GM19193 (cell line): ENCODE measurements at regions not wholly inside any gene's neighbourhood (a gene's known extent, or its start where the extent isn't known, plus 50 kb on each side); places are given as distances from the start of the nearest gene placed in this dataset.

Experiments
- POLR2A ChIP-seq: IDR thresholded peaks from 4 replicates; pipeline ENCODE4 v1.6.1; 2011; ENCODE audit not compliant: insufficient read depth, insufficient read length; ENCODE audit errors: extremely low read depth

DNA sequence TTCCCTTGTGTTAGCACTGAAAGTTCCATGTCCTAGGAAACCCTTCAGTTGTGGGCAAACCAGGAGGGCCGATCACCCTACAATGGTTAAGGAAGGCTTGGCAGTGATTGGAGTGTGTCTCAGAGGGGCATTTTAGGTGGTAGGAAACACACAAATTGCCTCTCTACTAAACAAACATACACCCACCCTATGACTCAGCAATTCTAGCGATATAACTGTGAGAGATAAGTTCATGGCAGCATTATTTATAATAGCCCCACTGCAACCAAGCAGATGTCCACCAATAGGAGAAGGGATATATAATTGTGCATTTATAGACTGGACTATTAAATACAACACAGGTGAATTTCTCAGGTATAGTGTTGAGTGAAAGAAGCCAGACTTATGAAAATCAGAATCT lies 543.1 kb downstream of the UQCRFS1 start:
- TF ChIP-seq POLR2A, result no peak

DNA sequence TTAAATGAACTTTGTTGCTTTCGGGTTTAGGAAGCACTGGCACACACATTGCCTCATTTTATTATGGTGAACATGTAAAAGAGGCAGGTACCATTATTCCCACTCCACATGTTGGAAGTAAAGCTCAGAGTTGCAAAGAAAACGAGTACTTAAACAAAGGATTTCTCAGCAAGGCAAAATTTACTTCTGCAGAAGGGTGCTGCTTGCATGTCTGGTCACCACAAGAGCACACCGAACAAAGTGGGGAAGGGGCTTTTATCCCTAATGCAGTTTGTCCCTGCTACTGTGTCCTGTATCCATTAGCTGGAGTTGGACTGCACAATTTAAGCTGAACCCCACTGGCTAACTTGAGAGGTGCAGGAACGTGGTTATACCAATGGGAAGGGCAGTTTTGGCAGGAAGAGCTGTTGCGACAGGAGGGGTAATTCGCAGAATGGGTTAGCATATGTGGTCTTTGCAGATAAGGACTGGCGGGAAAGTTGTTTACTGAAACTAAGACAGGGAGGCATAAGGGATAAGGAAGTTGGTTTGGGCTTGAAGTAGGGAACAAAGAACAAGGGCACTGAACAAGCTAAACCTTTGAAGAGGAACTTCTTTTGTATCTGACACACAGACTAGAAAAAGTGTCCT lies 545.5 kb downstream of the UQCRFS1 start:
- TF ChIP-seq POLR2A, result no peak

DNA sequence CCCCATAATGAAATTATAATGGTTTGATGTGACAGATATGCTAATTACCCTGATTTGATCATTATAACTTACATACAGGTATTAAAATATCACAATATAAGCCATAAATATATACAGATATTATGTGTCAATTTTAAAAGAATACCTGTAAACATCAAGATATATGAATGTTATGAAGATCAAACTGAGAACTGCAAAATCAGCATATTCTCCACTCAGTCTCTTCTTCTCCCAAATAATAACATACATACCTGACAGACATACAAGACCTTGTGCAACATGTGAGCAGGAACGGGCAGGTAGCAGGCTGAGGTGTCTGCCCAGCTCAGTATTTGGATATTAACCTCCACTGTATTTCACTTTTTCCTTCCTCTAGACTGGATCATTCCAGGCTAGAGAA lies 547.2 kb downstream of the UQCRFS1 start:
- TF ChIP-seq POLR2A, result no peak

DNA sequence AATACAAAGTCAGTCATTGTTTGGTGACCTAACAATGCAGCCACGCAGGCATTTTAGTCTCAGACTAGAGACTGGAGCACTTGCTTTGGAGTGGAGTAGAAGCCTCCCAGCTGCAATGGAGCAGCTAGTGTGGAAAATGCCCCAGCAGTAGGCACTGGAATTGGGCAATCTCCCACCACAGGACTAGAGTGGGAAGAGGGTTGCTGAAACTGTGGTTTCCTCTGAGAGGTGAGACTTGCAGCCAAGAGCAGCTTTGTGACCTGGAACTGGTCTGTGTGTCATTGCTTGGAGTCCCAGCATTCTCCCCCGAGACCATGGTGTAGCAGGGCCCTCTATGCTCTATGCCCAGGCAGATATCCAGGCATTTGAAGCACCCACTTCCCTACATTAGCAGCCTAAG lies 556.3 kb downstream of the UQCRFS1 start:
- no peak for TF ChIP-seq POLR2A

DNA sequence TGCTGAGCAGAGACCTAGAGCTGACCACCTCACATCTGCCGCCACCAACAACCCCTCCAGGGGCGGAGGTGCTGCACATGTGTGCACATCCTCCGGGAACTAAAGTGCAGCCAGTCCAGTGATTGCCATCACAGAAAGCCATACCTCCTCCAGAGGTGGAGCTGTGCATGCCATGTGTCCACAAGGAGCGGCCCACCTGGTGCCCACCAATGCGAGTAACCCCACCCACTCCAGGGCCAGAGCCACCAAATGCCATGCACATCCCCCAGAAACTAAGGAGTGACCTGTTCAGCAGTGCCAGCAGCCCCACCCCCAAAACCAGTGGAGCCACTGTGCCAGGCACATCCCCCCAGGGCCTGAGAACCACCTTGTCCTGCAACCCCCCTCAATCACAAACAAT lies 557.9 kb downstream of the UQCRFS1 start:
- TF ChIP-seq POLR2A, result no peak

DNA sequence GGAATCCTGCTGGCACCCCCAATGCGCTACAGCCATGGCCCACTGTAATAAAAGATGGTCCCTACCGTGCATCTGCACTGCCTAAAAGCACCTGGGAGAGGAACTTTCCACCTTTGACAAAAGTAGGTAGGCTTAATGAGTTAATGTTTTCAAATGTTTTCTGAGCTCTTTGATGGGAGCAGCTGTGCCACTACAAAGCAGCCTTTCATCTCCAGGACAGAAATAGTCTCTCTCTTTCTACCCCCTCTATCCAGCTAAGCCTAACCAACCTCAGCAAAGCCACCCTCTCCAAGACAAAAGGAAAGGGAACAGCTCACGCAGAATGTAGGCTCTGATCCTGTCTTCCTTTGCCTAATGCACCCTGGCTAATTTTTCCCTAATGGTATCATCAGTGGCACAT lies 560.2 kb downstream of the UQCRFS1 start:
- no peak for TF ChIP-seq POLR2A

DNA sequence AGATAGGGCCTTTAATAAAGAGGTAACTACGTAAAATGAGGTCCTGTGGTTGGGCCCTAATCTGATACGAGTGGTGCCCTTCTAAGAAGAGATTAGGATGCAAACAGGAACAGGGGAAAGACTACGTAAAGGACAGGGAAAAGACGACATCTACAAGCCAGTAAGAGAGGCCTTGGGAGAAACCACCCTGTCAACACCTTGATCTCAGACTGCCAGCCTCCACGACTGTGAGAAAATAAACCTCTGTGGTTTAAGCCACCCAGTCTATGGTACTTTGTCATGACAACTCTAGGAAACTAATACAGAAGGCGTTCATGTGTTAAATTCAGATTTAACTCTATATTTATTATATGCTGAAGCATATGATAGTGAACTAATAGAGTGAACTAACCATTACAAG lies 566.3 kb downstream of the UQCRFS1 start:
- no peak for TF ChIP-seq POLR2A

DNA sequence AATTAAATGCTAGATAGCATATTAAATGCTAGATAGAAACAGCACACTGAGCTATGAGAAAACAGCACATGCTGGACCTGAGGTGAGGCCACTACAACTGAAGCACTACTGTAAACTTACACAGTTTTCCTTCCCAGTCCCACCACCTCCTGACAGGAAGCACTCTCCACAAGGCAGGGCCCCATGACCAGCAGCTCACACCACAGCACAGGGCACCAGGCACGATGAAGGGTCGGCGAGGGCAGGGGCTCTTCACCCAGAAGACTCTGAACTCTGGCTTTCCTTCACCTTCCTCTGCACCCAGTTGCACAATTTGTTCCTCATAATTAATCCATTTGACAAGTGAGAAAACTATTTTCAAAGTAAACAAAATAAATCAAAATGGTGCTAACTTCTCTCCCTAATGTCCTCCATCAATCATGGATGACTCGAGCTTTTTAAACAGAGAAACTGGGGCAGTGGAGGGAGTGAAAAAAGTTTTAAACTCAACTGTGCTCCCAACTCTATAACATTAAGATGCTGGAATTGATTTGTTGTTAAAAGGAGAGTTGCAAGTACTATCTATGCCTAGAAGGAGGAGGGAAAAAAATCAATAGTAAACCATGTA lies 568.7 kb downstream of the UQCRFS1 start:
- TF ChIP-seq POLR2A, result no peak

DNA sequence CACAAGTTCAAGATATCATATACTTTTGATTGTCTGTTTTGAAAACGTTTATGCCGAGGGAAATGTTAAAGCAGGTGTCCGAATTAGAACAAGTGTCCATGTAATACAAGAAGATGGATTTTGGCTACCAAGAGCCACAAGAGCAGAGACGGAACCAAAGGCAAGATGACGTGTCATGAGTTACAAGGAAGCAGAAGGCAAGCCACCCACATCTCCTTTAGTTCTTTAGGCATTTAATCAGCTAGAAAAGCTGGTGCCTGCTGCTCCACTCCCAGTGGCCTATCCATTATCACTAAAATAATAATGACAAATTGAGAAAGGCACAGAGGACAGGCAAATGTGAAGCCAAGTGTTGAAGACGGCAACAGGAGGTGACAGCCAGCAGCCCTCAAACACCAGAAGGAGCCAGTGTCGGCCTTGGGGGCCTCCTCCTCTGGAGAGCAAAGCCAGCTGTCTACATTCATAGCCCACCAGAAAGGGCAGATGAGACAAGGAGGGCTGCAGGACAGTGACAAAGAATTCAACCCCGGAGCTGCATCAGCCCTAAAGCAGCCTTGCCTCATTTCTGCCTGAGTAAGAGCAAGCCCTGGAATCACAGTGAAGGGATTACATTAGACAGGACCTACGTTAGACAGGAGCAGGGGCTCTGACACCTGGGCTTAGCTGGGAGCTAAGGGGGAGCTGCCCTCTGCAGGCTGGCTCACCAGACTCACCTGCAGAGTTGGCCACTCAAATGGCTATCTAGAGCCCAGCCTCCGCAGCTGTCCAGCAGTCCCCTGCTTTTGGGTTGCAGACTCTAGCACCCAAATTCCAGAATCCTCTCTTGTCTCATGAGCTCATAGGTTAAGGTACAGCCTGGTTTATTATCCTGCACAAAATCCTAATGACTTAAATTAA lies 569.9 kb downstream of the UQCRFS1 start:
- no peak for TF ChIP-seq POLR2A

DNA sequence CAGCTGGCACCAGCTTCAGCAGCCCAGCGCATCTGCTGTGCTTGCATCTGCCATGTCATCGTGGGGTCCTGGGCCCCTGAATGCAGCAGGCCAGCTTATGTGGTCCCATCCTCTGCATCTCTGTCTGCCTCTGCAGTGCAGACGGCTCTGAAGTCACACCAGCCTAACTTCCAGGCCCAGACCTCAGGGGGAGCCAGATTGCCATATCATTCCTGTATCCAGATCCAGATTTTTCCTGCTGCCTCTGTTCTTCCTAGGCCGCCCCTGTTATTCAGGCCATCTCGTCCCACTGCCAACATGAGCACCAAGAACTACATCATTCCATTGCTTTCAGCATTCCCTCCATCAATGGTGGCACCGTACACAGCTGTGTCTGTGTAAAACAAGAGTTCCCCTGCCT lies 571.6 kb downstream of the UQCRFS1 start:
- TF ChIP-seq POLR2A, result no peak

DNA sequence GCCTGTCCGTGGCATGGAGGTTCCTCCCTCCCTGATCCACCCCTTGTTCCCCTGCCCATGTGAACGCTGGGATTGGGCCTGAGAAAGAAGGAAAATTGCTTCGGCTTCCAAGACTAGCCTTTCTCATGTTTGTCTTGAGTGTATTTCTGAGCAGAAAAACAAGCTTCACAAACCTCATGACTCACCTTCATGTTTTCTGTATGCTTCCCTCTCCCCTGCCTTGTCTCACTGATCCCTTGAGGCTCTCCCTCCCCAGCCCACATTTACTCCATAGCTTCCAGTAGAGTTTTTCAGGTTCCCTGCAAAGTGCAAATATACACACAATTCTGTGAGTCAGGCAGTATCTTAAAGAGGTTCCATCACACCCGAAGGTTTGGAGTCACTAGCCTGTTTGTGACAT lies 572.4 kb downstream of the UQCRFS1 start:
- no peak for TF ChIP-seq POLR2A

DNA sequence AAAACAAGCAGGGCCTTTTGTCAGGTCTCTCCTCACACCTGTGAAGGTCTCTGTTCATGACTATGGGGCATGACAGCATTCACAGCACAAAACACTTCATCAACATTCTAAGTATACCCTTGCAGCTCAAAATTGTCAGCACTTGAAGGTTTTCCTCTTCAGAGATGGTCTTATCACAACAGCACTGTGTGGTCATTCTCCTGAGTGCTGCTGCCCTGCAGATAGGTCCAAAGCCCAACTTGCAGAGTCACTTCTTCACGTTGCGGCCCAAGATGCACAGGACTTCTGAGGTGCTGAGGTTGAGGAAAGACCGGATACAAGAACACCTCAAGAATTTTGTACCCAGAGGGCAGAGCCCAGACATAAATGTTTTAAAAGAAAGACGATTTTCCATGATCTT lies 574.5 kb downstream of the UQCRFS1 start:
- no peak for TF ChIP-seq POLR2A

DNA sequence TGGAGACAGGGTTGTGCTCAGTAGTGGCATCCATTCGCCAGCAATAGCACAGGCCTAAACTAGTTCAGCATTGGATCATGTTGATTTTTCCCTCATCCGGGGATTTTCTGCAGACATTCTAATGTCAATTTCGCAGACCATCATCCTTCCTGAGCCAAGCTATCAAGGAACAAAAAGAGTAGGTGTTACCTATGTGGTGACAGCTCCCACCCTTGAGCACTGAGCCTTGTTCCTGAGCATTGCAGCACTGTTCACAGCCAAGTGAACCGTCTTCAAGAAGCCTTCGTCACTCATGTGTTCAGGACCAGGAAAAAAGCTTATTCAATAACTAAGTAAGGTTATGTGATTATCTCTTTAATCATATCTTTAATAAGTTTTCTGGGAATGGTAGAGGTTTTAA lies 576.2 kb downstream of the UQCRFS1 start:
- TF ChIP-seq POLR2A, result no peak

DNA sequence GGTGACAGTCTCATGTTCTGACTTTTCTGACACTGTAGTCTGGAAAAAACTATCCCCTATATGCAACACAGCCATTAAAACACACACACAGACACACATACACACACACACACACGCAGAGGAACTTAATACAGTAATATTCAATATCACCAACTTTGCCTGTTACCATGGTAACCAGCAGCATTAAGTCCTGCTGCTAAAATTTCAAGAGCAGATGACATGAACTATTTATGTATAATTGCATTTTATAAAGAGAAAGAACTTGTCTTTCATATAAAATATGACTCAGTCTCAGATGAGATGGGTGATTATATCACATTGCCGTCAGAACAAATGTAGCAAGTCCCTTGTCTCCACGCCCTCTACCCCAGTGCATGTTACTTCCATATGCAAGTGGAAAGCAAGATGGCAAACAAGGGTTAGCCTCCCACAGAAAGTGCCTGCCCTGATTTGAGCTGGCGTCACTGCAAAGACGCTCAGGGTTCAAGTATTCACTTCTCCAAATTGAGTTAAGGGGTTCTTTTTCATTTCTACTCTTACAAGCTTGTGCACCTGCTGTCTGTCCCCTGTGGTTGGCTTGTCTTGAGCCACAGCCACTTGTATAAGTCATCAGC lies 576.8 kb downstream of the UQCRFS1 start:
- no peak for TF ChIP-seq POLR2A

DNA sequence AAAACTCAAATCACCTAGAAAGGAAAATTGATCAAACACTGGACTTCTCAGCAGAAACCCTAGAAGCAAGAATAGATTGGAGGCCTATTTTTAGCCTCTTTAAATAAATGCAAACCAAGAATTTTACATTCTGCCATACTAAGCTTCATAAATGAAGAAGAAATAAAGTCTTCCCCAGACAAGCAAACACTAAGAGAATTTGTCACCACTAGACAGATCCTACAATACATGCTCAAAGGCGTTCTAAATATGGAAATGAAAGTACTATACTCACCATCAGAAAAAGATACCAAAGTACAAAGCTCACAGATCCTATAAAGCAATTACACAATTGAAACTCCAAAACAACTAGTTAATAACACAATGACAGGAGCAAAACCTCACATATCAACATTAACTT lies 578.1 kb downstream of the UQCRFS1 start:
- TF ChIP-seq POLR2A, result no peak

DNA sequence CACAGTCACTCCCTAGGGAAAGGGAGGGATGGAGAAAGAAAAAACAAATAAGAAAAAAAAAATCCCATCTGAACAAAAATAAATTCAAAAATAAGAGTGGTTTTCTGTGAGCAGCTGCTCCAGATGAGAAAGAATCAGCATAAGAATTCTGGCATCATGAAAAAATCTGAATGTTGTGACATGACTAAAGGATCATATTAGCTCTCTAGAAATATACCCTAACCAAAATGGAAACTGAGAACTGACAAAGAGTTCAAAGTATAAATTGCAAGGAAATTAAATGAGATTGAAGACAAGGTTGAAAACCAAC lies 579.0 kb downstream of the UQCRFS1 start:
- TF ChIP-seq POLR2A, result no peak
